Activated T-helper 2 cell treated with anti-CD3 and anti-CD28 coated beads, Interferon-gamma antibody, Interleukin-2, Interleukin-4, amounts not matched to agents 10 μg/mL and 5 μg/mL and 100 μg/mL, durations not matched to agents 14 hours and 24 hours and 36 hours (primary cell): ENCODE measurements at regions not wholly inside any gene's neighbourhood (a gene's known extent, or its start where the extent isn't known, plus 50 kb on each side); places are given as distances from the start of the nearest gene placed in this dataset.

Experiments
- DNase-seq: peaks from one replicate; pipeline ENCODE4 v3.0.0; 2021; ENCODE audit warnings: low spot score
- H3K27ac Mint-ChIP-seq: one replicate; pipeline ENCODE4 v1.8.0; 2021; ENCODE audit warnings: mixed read lengths
- H3K27me3 Mint-ChIP-seq: one replicate; pipeline ENCODE4 v1.8.0; 2021; ENCODE audit warnings: low read depth, mixed read lengths
- H3K36me3 Mint-ChIP-seq: one replicate; pipeline ENCODE4 v1.8.0; 2021; ENCODE audit warnings: low read depth, mixed read lengths
- H3K4me1 Mint-ChIP-seq: one replicate; pipeline ENCODE4 v1.8.0; 2021; ENCODE audit warnings: low read depth, mixed read lengths
- H3K4me3 Mint-ChIP-seq: one replicate; pipeline ENCODE4 v1.8.0; 2021; ENCODE audit warnings: low read depth, mild to moderate bottlenecking, moderate library complexity, mixed read lengths
- H3K9me3 Mint-ChIP-seq: one replicate; pipeline ENCODE4 v1.8.0; 2021; ENCODE audit warnings: mixed read lengths
- intact Hi-C: fragments of 100-400 bp; cut with micrococcal nuclease; formaldehyde crosslinking; loops from one replicate; pipeline ENCODE4 v1.15.1; 2023

- Mint-ChIP-seq H3K9me3 (no peaks in the 10 kb centered on the region), H3K27ac (no peak overlapping the region), H3K4me1 (no peaks in the 10 kb centered on the region), H3K4me3 (no peak overlapping the region), H3K27me3 (peaks cover 36% of the 10 kb centered on the region), H3K36me3 (no peaks in the 10 kb centered on the region)
- no peak for DNase-seq
- intact Hi-C loops: no loop called here
Observed at GRCh38 chr12:46131732-46132469, 136.9 kb downstream of the SLC38A1 start.

DNA sequence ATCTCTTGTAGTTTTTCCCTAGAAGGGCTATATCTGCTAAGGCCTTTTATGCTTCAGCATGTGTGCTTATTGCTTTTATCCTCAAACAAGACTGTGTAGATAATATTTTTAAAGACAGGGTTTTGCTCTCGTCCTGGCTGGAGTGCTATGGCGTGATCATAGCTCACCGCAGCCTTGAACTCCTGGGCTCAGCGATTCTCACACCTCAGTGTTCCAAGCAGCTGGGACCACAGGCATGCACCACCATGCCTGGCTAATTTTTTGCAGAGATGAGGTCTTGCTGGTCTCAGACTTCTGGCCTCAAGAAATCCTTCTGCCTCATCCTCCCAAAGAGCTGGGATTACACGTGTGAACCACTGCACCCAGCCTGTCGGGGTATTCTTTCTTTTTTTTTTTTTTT, 137.3 kb upstream of the SCAF11 start:
- Mint-ChIP-seq H3K27ac (no peak overlapping the region), H3K4me3 (no peak overlapping the region), H3K4me1 (peaks cover 3% of the 10 kb centered on the region), H3K36me3 (no peaks in the 10 kb centered on the region), H3K27me3 (peaks cover 33% of the 10 kb centered on the region), H3K9me3 (no peaks in the 10 kb centered on the region)
- intact Hi-C loops: loop anchor here (10.0 kb wide), 1 partner anchor 547 kb away; no protein-coding TSS in a partner anchor
- no peak for DNase-seq

DNA sequence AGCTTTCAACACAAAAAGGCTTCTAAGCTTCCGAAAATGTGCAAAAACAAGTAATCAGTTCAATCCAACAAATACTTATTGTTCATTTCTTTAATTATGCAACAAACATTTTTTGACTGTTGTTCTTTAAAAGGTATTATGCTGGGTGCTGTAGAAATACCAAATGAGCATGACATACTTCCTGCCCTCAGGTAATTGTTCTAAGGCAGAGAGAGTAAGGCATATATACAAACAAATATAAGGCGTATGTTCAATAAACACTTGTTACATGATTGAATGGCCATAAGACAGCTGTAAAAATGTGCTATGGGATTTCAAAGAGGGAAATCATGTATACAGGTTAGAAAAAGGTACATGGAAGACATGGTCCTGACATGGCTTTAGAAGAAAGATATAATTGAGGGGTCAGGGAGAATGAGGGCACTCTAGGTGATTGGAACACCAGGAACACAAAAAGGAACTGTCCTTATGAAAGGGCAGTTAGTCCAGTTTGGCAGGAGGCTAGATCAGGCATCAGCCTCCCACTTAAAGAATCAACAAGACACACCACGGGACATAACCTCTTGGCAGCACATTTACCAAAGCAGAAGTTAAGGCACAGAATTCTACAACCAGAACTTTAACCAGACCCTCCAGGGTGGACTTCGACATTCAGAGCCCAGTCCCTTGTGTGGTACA, 135.8 kb upstream of the SCAF11 start:
- intact Hi-C loops: loop anchor here (10.0 kb wide), 1 partner anchor 549 kb away; no protein-coding TSS in a partner anchor
- Mint-ChIP-seq H3K27ac (no peak overlapping the region), H3K4me1 (peaks cover 3% of the 10 kb centered on the region), H3K9me3 (no peaks in the 10 kb centered on the region), H3K4me3 (no peak overlapping the region), H3K27me3 (peaks cover 43% of the 10 kb centered on the region), H3K36me3 (no peaks in the 10 kb centered on the region)
- DNase-seq: no peak

DNA sequence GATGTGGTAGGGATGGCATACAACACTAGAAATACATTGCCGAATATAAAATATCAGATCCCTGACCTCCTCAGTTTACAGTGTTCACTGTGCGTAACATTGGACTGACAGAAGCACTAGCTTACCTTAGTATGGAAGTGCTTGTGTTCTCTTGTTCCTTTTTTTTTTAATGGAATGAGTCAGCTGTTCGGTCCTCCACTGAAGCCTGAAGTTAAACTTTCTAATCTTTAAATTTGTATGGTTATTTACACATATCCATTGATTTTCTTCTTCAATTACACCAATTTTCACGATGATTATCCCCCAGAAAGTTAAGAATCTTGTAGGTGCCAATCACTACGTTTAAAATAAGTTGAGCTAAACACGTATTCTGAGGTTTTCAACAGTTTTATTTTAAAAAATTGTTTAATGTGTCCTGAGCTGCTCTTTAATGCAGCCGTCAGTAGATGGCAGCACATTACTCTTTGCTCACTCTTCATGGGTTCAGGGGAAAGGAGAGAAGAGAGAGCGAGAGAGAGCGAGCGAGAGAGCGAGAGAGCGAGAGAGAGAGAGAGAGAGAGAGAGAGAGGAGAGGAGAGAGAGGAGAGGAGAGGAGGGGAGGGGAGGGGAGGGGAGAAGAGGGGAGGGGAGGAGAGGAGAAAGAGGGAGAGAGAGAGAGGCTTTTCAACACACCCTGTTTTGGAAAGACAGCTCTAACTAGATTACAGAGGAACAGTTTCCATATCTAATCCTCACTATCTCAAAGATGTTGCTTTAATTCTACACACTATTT, 134.7 kb upstream of the SCAF11 start:
- Mint-ChIP-seq H3K9me3 (no peaks in the 10 kb centered on the region), H3K36me3 (no peaks in the 10 kb centered on the region), H3K27ac (no peak overlapping the region), H3K4me3 (no peak overlapping the region), H3K27me3 (peaks cover 44% of the 10 kb centered on the region), H3K4me1 (peaks cover 3% of the 10 kb centered on the region)
- intact Hi-C loops: loop anchor here (2.0 to 10.0 kb wide), 2 partner anchors 178 to 550 kb away; no protein-coding TSS in a partner anchor
- peak; percentile 33 for DNase-seq

DNA sequence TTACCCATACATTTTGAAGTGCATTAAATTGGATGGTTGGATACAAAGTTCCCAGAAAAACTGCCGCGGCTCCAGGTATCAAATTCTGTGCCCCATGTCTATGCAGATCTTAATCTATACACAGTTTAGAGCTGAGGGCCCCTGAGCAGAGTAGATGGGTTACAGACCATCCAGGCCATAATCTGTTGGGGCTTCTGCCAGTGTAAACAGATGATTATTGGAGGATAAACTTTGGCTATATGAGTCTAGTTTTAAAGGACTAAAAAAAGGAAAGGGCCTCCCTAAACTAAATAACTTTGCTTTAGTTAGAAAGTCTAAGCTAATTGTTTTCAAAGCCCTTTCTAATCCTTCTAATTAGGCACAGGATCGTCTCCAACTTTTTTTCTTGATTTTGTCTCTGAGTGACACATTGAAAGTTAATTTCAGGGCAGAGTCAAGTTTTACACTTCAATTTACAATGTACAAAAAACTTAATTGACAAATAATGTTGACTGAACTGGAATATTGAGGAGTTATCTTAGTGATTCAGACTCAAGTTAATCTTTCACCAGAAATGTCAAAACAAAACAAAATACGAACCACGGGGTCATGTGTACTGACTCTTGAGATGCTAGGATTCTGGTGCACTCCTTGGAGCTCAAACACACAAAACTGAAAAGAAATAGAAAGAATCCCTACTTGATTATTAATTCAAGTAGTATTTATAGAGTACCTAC, 133.9 kb upstream of the SCAF11 start:
- Mint-ChIP-seq H3K4me3 (no peak overlapping the region), H3K36me3 (no peaks in the 10 kb centered on the region), H3K27me3 (peaks cover 45% of the 10 kb centered on the region), H3K4me1 (peaks cover 3% of the 10 kb centered on the region), H3K9me3 (no peaks in the 10 kb centered on the region), H3K27ac (no peak overlapping the region)
- DNase-seq: no peak
- intact Hi-C loops: loop anchor here (2.0 to 10.0 kb wide), 2 partner anchors 179 to 551 kb away; no protein-coding TSS in a partner anchor

GRCh38 chr12:46112364-46112763, 122.0 kb upstream of the SCAF11 start:
- peaks cover 16% of the 10 kb centered on the region for H3K27me3 Mint-ChIP-seq
- intact Hi-C loops: no loop called here
- H3K27ac Mint-ChIP-seq: no peak overlapping the region
- H3K9me3 Mint-ChIP-seq: peaks cover 6% of the 10 kb centered on the region
- DNase-seq: no peak
- no peaks in the 10 kb centered on the region for H3K36me3 Mint-ChIP-seq
- H3K4me3 Mint-ChIP-seq: no peak overlapping the region
- no peaks in the 10 kb centered on the region for H3K4me1 Mint-ChIP-seq

DNA sequence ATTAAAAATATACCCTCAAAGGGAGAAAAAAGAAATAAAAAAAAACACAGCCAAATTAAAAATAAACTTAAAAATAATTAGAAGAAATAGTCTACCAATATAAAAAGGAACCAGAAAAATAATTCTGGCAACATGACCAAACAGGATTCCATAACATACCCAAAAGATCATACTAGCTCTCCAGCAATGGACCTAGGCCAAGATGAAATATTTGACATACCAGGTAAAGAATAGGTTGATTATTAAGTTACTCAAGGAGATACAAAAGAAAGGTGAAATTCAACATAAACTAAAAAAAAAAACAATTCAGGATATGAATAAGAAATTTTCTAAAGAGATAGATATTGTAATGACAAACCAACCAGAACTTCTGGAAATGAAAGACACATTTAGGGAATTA, 121.3 kb upstream of the SCAF11 start:
- peaks cover 6% of the 10 kb centered on the region for H3K9me3 Mint-ChIP-seq
- H3K36me3 Mint-ChIP-seq: no peaks in the 10 kb centered on the region
- no peak overlapping the region for H3K27ac Mint-ChIP-seq
- no peak for DNase-seq
- no peaks in the 10 kb centered on the region for H3K4me1 Mint-ChIP-seq
- no peak overlapping the region for H3K4me3 Mint-ChIP-seq
- peaks cover 14% of the 10 kb centered on the region for H3K27me3 Mint-ChIP-seq
- intact Hi-C loops: no loop called here

- DNase-seq: no peak
- peaks cover 13% of the 10 kb centered on the region for H3K27me3 Mint-ChIP-seq
- no peak overlapping the region for H3K4me3 Mint-ChIP-seq
- no peak overlapping the region for H3K27ac Mint-ChIP-seq
- peaks cover 6% of the 10 kb centered on the region for H3K9me3 Mint-ChIP-seq
- intact Hi-C loops: no loop called here
- no peaks in the 10 kb centered on the region for H3K36me3 Mint-ChIP-seq
- H3K4me1 Mint-ChIP-seq: no peaks in the 10 kb centered on the region
Observed at GRCh38 chr12:46110928-46111699, 120.7 kb upstream of the SCAF11 start.

GRCh38 chr12:46110223-46110611, 119.8 kb upstream of the SCAF11 start:
- DNase-seq: no peak
- peaks cover 7% of the 10 kb centered on the region for H3K27me3 Mint-ChIP-seq
- no peak overlapping the region for H3K27ac Mint-ChIP-seq
- no peak overlapping the region for H3K4me3 Mint-ChIP-seq
- intact Hi-C loops: no loop called here
- peaks cover 6% of the 10 kb centered on the region for H3K9me3 Mint-ChIP-seq
- H3K36me3 Mint-ChIP-seq: no peaks in the 10 kb centered on the region
- no peaks in the 10 kb centered on the region for H3K4me1 Mint-ChIP-seq

DNA sequence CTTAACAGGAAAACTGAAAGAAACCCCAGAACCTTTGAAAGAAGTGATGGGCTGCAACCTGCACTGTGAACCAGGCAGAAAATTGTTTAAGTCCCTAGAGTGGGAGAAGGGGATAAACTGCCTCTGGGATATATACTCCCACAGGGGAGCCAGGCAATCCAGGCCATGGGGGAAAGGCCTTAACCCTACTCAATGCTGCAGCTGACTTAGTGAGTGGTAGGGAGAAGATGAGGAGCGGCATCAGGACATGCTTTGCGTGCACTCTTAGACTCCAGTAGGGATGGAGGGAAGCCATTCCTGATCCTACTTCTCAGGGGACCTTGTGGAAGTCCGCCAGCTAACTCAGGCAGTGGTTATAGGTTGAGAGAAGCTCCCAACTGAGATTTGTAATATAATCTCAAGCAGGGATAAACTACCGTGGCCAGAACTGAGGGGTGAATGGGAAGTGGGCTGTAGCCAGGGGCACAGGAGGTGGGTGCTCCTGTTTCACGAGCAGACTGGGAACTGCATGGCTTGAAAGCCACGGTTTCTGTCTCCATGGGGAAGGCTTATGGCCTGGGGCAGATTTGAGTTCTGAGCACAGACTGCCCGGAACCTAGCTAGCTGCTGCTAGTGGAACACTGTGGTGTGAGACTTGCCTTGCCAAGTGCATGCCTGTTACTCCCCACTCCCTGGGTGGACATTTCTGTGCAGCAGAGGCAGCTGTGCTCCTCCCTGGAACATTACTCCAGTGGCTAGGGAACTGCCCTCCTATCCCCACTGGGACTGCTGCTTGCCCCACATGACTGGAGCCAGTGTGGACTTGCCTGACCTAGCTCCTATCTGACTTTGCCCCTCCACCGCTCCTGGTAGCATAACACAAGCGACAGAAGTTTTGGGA, 119.2 kb upstream of the SCAF11 start:
- intact Hi-C loops: no loop called here
- H3K36me3 Mint-ChIP-seq: no peaks in the 10 kb centered on the region
- H3K4me3 Mint-ChIP-seq: no peak overlapping the region
- H3K27ac Mint-ChIP-seq: no peak overlapping the region
- H3K9me3 Mint-ChIP-seq: peaks cover 6% of the 10 kb centered on the region
- peaks cover 7% of the 10 kb centered on the region for H3K27me3 Mint-ChIP-seq
- no peaks in the 10 kb centered on the region for H3K4me1 Mint-ChIP-seq
- no peak for DNase-seq

- no peaks in the 10 kb centered on the region for H3K4me1 Mint-ChIP-seq
- H3K4me3 Mint-ChIP-seq: no peak overlapping the region
- H3K36me3 Mint-ChIP-seq: no peaks in the 10 kb centered on the region
- no peak for DNase-seq
- peaks cover 6% of the 10 kb centered on the region for H3K9me3 Mint-ChIP-seq
- no peak overlapping the region for H3K27ac Mint-ChIP-seq
- intact Hi-C loops: no loop called here
- peaks cover 2% of the 10 kb centered on the region for H3K27me3 Mint-ChIP-seq
Observed at GRCh38 chr12:46108721-46109120, 118.3 kb upstream of the SCAF11 start.
